Putamen (tissue), 1 donor: ENCODE measurements at regions not wholly inside any gene's neighbourhood (a gene's known extent, or its start where the extent isn't known, plus 50 kb on each side); places are given as distances from the start of the nearest gene placed in this dataset.

Source experiments
- DNase-seq: peaks from one replicate; pipeline ENCODE4 v3.0.0-alpha.2; 2016; ENCODE audit warnings: low spot score

DNA sequence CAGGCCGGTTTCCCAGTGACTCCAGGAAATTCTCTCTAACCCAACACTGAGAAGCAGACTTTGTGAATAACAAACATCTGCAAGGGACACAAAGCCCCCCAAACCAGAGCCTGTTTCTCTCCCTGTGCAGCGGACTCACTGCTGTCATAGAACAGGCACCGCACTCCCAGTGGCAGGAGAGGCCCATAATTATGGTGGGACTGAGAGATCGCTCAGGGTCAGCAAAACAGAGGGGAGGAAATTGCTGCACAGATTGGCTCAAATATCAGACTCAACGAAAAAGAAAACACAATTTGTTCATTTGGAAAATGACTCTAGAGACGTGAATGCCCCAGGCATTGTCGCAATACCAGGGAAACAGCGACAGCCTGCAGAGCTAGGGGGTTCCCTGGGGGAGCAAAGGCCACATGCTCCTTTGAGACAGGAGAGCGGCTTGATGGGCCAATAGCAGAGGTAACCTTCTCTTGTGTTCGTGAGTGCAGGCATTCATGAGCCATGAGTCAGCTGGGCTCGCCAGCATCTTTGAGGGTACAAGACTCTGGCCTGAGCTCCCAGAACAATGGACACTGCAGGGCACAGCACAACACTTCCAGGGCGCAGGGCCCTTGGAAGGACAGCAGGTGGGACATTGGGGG lies 143.3 kb upstream of the KLHL29 start:
- no peak for DNase-seq

DNA sequence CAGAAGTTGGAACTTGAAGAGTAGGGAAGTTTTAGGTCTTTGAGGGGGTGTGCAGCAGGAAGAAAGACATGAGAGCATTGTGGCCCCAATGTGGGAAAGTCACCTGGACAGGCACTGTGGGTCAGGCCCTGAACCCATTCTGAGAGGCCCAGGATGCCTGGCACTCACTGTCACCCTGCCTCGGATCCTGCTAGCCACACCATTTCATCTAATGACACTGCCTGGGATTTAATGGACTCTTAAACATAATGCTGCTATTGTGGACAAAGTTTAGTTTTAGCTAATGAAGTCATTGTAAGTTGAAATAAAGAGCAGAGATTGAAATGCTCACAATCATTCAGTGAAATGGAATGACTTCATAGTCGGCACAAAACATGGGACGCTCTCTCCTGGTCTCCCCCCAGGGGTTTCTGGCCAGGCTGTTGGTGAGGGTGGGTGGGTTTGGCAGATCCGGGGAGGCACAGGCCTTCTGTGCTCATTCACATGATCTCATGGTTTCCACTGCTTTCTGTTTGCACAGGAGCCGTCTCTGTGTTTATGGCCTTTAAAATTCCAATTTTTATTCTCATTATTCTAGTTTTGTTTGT lies 141.8 kb upstream of the KLHL29 start:
- DNase-seq: no peak

DNA sequence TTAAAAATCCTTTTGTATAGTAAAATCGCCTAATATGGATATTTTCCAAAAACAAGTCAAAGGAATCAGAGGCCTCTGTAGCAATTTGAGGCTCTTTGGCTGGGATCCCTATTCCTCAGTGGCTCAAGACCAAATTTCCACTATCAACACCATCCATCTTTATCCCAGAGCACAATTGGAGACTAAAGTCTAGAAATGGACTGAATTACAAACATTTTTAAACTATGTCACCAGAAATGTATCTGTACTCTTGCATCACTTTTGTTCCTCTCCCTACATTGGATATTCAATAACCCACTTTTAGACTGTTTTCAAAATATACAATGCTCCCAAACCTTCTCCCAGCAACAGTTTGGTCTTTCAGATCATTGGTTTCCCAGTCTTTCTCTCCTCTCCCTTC lies 140.4 kb upstream of the KLHL29 start:
- no peak for DNase-seq

DNA sequence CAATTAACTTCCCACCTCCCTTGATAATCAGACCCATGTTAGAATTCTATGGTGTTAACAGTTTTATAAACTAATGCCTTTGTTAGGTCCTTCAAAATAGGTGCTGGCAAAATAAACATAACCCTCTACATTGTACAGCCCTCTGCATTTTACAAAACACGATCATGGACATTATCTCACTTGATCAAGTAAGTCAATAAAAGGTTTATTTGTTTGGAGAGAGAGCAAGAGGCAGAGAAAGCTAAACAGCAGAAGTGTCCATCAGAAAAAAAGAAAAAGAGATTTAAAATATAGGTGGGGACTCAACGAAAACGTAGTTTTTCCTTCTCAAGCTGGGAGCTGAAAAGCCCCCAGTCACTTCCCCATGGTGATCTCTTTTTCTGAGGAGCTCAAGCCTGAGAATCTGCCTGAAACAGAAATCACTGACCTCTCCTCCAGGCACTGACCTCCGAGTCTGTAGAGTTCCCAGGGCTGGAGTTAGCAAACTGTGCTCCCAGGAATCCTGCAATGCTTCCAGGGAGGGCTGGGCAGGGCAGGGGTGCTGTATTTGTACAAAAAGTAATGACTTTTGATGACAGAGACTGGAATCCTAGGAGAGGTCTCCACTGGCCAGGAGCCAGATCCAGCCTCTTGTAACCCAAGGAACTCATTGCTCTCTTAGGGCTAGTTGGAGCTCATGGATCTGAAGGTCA lies 137.8 kb upstream of the KLHL29 start:
- DNase-seq: no peak

DNA sequence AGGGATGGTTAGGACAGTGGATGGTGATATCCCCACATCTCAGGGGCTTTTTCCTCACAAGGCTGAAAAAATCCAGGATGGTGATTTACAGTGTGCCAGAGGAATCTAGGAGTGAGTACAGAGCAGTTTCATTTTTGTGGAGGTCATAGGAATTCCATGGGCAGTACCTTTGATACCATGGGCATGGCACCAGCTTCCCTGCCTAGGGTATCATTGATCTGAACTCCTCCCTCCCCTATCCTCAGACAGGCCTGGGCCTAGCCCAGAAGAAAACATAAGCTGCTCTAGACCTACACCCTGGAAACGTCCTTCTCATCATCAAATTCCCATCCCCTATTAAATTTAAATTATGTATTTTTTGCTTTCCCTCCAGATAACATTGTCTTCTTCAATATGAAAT lies 136.3 kb upstream of the KLHL29 start:
- DNase-seq: no peak

DNA sequence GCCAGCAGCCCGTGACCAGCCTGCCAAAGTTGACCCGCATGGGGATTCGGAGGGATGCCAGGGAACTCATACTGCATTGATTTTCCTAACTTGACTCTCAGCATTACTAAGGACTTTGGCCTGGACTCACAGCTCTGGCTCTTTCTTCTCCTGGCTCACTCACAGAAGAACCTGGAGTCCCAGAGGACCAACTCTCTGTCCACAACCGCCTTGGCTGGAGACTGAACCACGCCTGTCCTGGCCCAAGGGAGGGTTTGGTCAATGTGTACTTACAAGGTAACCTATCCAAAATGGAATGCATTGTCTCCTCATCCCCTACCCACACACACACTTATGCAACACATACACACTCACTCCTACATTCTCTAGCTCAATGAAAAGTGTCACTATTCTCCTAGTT lies 135.6 kb upstream of the KLHL29 start:
- peak; percentile 56 for DNase-seq

DNA sequence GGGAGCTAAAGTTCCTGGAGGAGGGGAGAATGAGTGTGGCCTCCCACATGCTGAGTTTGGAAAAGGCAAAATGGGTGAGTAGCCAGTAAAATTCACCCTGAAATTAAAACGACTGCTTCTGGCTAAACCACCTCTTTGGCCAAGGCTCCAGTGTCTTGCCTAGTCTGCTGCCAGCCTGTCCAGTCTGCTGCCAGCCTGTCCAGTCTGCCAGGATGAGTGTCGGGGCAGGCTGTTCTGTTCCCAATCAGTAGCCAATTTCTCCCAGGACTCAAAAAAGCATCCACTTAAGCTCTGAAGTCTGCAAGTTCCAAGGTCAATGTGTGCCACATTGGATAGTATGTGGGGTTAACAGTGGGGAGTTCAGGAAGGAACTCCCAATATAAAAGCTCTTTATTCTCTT lies 134.6 kb upstream of the KLHL29 start:
- peak; percentile 43 for DNase-seq

DNA sequence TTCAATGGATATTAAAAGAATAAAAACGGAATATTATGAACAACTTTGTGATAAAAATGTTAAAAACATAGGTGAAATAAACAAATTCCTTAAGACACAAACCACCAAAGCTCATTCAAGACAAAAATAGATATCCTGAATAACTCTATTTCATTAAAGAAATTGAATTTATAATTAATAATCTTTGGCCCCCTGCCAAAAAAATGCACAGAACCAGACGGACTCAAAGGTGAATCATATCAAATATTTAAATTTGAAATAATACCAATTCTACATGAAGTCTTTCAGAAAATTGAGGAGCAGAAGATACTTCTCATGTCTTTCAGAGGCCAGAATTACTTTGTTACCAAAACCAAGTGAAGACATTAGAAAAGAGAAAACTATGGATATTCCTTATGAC lies 128.3 kb upstream of the KLHL29 start:
- no peak for DNase-seq

DNA sequence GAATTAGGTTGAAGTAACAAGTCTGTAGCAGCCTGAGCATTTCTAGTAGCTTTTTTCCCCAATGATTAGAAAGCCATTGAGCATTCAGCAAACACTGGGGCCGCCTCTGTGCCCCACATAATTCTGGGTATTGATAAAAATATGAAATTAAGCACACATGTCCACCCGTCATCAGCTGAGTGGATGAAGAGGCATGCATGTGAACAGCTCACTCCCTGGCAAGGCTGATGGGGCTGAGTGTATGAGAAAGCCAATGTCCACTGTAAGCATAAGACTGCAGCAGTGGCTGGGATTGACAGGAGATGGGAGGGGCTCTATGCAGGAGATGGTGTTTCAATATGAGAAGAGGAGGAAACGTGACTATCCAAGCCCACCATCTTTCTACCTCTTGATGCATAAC lies 124.4 kb upstream of the KLHL29 start:
- no peak for DNase-seq

DNA sequence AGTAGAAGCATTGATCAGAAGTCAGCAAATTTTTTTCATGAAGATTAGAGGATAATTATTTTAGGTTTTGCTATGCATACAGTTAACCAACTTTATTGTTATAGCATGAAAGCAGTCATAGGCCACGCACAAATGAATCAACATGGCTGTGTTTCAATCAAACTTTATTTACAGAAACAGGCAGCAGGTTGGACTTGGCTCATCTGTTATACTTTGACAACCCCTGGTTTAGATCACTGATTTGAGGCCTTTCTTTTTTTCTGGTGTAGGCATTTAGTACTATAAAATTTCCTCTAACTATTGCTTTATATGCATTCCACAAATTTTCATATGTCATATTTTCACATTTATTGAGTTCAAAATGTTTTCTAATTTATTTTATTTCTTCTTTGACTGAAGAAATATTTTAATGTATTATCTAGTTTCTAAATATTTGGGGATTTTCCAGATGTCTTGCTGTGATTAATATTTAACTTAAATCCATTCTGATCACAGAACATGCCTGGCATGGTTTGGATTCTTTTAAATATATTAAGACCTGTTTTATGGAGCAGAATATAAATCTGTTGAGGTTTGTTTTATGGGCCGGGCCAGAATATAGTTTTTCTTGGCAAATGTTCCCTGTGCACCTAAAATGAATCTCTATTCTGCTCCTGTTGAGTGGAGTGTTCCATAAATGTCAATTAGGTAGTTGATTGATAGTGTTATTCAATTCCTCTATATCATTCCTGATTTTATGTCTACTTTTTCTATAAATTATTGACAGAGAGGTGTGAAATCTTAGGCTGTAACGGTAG lies 116.3 kb upstream of the KLHL29 start:
- no peak for DNase-seq

DNA sequence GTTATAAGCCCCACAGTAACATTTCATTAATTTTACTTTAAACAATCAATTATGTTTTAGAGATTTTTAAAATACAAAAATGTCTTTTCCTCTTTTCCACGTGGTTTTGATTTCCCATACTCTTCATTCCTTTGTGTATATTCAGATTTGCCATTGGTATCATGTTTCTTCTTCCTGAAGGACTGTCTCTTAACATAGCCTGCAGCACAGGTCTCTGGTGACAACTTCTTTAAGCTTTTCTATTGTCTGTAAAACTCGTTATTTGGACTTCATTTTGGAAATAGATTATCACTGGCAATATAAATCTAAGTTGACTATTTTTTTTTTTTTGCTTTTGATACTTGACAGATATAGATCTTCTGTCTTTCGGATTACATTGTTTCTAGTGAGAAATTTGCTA lies 115.2 kb upstream of the KLHL29 start:
- DNase-seq: no peak

DNA sequence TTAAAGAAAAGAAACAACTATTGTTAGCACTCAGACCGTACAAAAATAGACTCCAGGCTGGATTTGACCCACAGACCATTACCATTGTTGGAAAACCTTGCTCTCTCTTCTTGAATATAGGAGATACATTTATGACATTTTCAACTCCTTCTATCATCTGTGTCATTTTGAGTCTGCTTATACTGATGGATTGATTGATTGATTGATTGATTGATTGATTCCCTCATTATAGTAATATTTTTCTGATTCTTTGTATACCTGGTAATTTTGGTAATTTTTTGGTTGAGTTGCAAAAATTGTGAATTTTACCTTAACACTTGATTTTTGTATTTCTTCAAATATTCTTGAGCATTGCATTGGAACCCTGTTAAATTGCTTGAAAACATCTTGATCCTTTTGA lies 114.2 kb upstream of the KLHL29 start:
- no peak for DNase-seq

DNA sequence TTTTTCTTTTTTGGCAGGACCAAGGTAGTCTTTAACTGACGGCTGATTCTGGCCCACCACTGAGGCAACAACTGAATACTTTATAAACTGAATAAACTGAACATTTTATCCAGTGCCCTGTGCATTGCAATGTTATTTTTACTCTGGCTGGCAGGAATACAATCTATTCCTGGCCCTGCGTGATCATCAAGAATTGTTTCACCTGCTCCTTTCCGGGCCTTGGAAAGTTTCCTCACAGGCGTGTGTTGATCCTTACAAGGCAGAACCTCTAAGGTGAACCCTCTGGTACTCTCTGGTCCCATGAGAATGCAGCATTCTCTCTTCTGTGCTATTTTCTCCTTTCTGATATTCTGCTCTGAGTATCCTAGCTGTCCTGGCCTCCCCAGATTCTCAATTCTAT lies 113.7 kb upstream of the KLHL29 start:
- no peak for DNase-seq

DNA sequence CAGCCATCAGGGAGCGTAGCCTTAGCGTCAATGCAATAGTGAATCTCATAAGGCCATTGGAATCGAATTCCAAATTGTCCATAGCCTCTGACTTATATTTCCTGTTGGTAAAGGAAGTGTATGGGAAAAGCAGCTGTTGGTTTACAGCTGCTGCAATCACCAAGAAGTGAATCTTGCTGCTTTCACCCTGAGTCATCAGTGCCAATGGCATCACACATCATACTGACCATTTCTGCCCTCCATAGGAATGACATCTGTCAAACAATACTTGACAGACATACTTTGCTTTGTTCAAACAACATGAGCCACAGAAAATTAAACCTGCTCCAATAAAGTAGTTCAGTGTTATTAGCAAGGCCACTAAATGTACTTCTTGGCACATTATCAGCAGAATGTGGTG lies 111.2 kb upstream of the KLHL29 start:
- no peak for DNase-seq

DNA sequence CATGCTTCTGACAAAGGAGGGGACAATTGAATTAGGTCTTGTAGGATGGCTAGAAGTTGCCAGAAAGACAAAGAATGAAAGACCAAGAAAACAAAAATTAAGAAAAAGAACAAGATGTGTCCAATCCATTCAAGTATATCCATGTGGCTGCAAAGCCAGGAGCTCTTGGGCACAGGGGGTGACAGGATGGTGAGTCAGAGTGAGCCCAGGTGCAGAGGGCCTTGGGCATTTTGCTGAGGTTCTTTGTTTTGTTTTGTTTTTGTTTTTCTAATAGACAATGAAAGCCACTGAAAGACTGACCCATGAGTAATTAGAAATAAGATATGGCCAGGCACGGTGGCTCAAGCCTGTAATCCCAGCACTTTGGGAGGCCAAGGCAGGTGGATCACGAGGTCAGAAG lies 104.6 kb upstream of the KLHL29 start:
- DNase-seq: no peak

DNA sequence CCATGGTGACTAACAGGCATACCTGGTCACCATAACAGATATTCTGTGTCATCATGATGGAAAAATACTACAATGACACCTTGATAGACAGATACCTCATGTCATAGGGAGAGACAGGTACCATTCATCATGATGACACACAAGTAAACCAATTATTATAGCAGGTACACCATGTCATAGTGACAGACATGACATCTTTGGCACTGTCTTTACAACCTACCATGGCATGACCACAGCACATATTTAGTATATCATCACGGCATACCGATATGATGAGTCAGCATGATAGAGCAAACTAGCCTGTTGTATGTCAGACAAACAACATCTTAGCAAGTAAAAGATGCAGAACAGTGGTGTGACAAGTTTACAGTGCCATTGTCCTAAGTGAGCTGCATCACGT lies 101.3 kb upstream of the KLHL29 start:
- DNase-seq: no peak

DNA sequence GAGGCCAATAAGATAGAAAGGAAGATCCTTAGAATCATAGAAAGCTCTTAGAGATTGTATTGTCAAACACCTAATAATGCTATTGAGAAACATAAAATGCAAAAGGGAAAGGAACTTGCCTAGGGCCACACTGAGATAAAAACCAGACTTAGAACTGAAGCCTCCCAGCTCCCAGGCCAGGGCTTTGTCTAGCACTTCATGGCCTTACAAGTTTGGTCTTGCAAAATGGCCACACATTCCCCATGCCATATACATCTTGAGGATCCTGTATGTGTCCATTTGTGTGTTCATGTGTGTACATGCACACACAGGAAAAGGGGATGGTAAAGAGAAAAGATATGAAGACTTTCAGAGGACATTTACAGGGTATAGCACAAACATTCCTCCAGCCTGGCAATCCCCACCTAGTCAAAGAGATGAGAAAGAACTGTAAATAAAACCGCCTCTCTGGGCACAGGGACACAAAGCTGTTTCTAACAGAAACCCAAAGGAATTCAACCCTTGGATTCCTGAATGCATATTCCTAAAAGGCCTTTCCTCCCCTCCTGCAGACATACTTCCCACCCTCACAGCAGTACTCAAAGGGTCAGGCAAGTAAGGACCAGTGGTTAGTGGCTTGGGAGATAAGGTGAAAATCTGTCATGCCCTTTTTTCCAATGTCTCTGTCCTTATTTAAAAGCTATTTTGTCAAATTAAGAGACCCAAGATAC lies 99.7 kb upstream of the KLHL29 start:
- DNase-seq: no peak

DNA sequence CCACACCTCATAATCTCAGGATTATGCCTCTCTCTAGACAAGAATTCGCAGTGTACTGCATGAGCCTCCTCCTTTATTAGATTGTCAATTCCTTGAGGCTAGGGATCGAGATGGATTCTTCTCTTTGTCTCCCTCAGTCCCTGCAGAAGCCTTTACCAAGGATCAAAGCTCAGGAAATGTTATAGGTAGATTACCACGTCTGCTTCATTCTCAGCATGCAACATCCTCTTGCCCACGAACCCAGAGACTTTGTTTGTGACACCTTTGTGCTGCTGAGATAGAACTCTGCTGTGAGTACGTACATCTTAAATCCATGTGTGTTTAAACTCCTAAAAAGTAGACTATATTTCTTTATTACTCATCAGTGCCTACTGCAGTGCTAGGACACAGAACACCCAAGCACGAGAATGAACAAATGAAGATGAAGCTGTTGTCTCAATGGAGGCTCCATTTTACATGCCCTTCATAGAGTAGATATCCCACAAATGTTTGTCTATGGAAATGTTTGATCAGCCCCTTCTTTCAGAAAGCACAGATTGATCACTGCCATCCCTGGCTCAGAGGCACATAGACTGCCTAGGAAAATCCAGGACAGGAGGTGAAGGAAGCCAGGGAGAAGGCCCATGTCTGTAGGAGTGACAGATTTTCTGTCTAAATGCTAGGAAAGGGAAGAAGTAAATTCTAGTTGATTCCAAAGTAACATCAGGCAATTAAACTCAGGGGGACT lies 98.8 kb upstream of the KLHL29 start:
- no peak for DNase-seq

DNA sequence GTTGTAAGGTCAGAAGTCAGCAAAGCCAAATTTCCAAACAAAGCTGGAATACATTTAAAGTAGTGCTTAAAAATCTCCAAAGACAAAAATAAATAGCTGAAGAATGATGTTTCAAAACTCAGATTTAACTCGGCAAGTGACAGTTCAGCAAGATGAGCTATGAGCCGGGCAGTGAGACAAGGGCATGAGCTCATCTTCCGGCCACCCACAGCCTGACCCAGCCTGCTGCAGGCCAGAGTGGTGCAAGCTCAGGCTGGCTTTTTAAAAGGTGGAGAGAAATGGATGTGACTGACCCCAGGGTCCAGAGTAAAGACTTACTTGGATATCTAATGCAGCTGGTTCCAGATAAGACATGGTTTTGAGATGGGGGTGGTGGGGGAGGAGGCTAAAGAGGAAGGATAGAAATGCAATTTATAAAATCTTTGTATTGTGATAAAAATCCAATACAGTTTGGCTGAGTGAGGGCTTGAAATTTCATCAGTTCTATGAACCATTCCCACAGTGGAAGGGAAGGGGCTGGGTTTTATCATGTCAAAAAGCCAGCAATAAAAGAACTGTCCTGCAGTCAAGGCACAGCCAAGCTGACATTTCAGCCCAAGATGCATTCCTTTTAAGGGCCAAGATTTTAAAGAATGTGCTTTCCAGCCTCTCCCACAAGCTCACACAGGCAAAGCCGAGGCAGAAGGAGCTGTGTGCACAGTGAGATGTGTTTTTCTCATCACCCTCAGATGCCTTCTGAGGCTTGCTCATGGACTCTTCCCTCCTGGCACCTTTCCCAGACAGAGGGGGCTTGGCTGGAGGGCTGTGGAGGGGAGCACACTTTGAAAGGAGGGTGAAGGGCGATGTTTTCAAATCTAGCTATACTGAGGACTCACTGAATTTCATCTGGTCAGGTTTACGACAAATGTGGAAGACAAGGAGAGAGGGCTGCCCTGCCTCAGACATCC lies 97.9 kb upstream of the KLHL29 start:
- no peak for DNase-seq

DNA sequence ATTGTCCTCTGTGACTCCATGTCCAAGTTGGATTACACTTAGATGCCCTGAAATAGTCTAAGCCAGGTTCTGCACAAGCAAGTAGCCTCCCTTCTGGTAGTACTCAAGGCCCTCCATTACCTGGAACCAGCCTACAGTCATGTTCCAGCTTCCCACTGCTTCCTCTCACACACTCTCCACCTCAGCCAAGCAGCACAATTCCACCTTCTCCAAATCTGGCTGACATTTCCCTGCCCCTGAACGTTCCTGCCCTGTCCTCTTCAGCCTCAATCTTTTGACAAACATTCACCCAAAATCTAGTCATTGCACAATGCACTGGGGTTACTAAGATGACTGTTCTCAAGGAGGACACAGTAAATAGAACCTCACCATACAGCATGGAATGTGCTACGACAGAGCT lies 95.3 kb upstream of the KLHL29 start:
- no peak for DNase-seq

DNA sequence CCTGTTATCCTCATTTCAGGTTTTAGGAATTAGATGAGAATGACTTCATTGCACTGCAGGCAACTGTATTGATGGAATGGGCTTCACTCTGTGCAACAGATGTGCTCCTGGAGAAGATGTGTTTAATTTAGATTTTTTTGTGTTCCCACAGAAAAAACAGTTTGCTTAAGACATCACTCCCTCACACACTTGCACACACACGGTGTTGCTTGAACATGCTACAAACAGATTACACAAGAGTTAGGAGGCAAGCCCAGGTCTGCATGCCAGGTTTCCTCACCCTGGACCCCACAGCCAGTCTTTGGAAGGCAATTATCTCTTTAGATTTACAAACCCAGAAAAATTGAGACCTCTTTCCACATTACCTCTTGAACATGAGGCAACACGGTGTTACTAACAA lies 93.7 kb upstream of the KLHL29 start:
- no peak for DNase-seq
